Neuronal stem cell (in vitro differentiated cells): ENCODE measurements at regions not wholly inside any gene's neighbourhood (a gene's known extent, or its start where the extent isn't known, plus 50 kb on each side); places are given as distances from the start of the nearest gene placed in this dataset.

Source experiments
- DNase-seq: peaks from one replicate; pipeline ENCODE4 v3.0.0-alpha.2; 2013; ENCODE audit warnings: low spot score
- H2AFZ ChIP-seq: one replicate; pipeline ENCODE4 v1.6.1; 2013; ENCODE audit warnings: mild to moderate bottlenecking, low read length, inconsistent platforms
- H2AK5ac ChIP-seq: 2 replicates; pipeline ENCODE4 v1.6.1; 2013; ENCODE audit warnings: low read depth, mild to moderate bottlenecking, inconsistent platforms, low read length, moderate library complexity, mixed read lengths
- H2BK120ac ChIP-seq: 2 replicates; pipeline ENCODE4 v1.6.1; 2013; ENCODE audit warnings: low read depth, mild to moderate bottlenecking, inconsistent platforms, low read length, moderate library complexity, mixed read lengths
- H2BK12ac ChIP-seq: one replicate; pipeline ENCODE4 v1.6.1; 2013; ENCODE audit warnings: low read length, inconsistent platforms
- H2BK15ac ChIP-seq: 2 replicates; pipeline ENCODE4 v1.6.1; 2013; ENCODE audit warnings: mild to moderate bottlenecking, low read length, inconsistent platforms, mixed read lengths
- H2BK5ac ChIP-seq: one replicate; pipeline ENCODE4 v1.6.1; 2013; ENCODE audit warnings: inconsistent platforms, mild to moderate bottlenecking, low read length, moderate library complexity
- H3K14ac ChIP-seq: one replicate; pipeline ENCODE4 v1.6.1; 2013; ENCODE audit warnings: low read length, inconsistent platforms
- H3K18ac ChIP-seq: 2 replicates; pipeline ENCODE4 v1.6.1; 2013; ENCODE audit warnings: low read length, inconsistent platforms
- H3K23ac ChIP-seq: 2 replicates; pipeline ENCODE4 v1.6.1; 2013; ENCODE audit warnings: low read depth, mild to moderate bottlenecking, mixed read lengths, low read length, inconsistent platforms; ENCODE audit not compliant: poor library complexity
- H3K27ac ChIP-seq: replicated peaks from 3 replicates; pipeline ENCODE4 v1.5.1; 2013; ENCODE audit warnings: low read length, inconsistent platforms
- H3K27me3 ChIP-seq, 3 experiments: 2 replicates each; pipeline ENCODE4 v1.6.1; 2013; ENCODE audit warnings: low read length in 3 of 3, mild to moderate bottlenecking in 2 of 3, inconsistent platforms in 1 of 3, low read depth in 1 of 3, mixed read lengths in 1 of 3, moderate library complexity in 1 of 3; ENCODE audit not compliant: control insufficient read depth in 3 of 3, insufficient read depth in 3 of 3
- H3K36me3 ChIP-seq, 2 donors: replicated peaks in 1 of 2; 2 replicates each; pipeline ENCODE4 v1.6.1; 2013; ENCODE audit warnings: low read length in 2 of 2; ENCODE audit not compliant: control insufficient read depth in 2 of 2, insufficient read depth in 2 of 2
- H3K4ac ChIP-seq: 2 replicates; pipeline ENCODE4 v1.6.1; 2013; ENCODE audit warnings: inconsistent platforms, mild to moderate bottlenecking, low read length, moderate library complexity
- H3K4me1 ChIP-seq, 2 donors: 1 replicate in 1 of 2; 2 replicates in 1 of 2; pipeline ENCODE4 v1.6.1; 2013; ENCODE audit warnings: low read length in 2 of 2, low read depth in 1 of 2; ENCODE audit not compliant: control insufficient read depth in 2 of 2, insufficient read depth in 1 of 2
- H3K4me2 ChIP-seq: one replicate; pipeline ENCODE4 v1.6.1; 2013; ENCODE audit warnings: mild to moderate bottlenecking, low read length, inconsistent platforms; ENCODE audit not compliant: insufficient read depth, poor library complexity, severe bottlenecking
- H3K4me3 ChIP-seq, 2 donors: 2 replicates each; pipeline ENCODE4 v1.5.1; 2013; ENCODE audit warnings: low read length in 2 of 2, mild to moderate bottlenecking in 2 of 2, inconsistent platforms in 1 of 2, moderate library complexity in 1 of 2
- H3K79me1 ChIP-seq: one replicate; pipeline ENCODE4 v1.6.1; 2013; ENCODE audit warnings: low read depth, mild to moderate bottlenecking, inconsistent platforms, low read length, moderate library complexity
- H3K9ac ChIP-seq: one replicate; pipeline ENCODE4 v1.6.1; 2013; ENCODE audit warnings: mild to moderate bottlenecking, low read depth, low read length, inconsistent platforms; ENCODE audit not compliant: poor library complexity
- H3K9me3 ChIP-seq, 2 donors: replicated peaks in 1 of 2; 2 replicates each; pipeline versions ENCODE3 to v1.6.1; 2013; ENCODE audit warnings: low read length in 2 of 2, mild to moderate bottlenecking in 2 of 2, inconsistent platforms in 1 of 2, low read depth in 1 of 2, mixed read lengths in 1 of 2, moderate library complexity in 1 of 2; ENCODE audit not compliant: control insufficient read depth in 2 of 2, insufficient read depth in 1 of 2
- H4K8ac ChIP-seq: one replicate; pipeline ENCODE4 v1.6.1; 2013; ENCODE audit warnings: low read depth, mild to moderate bottlenecking, inconsistent platforms, low read length, moderate library complexity
- H4K91ac ChIP-seq: one replicate; pipeline ENCODE4 v1.6.1; 2013; ENCODE audit warnings: low read length, low read depth, mild to moderate bottlenecking, inconsistent platforms; ENCODE audit not compliant: poor library complexity
- WGBS, 2 donors: extraction: QIAGEN DNeasy Blood & Tissue Kit; methylation state at CpG; one replicate each; pipeline ENCODE4 v1.1.7; 2013; ENCODE audit warnings: missing lambda C conversion rate in 2 of 2, mixed read lengths in 1 of 2; ENCODE audit not compliant: insufficient read length in 2 of 2, insufficient replicate concordance in 1 of 2; ENCODE audit errors: extremely low coverage in 2 of 2; 5-methylcytosine and 5-hydroxymethylcytosine counted together

DNA sequence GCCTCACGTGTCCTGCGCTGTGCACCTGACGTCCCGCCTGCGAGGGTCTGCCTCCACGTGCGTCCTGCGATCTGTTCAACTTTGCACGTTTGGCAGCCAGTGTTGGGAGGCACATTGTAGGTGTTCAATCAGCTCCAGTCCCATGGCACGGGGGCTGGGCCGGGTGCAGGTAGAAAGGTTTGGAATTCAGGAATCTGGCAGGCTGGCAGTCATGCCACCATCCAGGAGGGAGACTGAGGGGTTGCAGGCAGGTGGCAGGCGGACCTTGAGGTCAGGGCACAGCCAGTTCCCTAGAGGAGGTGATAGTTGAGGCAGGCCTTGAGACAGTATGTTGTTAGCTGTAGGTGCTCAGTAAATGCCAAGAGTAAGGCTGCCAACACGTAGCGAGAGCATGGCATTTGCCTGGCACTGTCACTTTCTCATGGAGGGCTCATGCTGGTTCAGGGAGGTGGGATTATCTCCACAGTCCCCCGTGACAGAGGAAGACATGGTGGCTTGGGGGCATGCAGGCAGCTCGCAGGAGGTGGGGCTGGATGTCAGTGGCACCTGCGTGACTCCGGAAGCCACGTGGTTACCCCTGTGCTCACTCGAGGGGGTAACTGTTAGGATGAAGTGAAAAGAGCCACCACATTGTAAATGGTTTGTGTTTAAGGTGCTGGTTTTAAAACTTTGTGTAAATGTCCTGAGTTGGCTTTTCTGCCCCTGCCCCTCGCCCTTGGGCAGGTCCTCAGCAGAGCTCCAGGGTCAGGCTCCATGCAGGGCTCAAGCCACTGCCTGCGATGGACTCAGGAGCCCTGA, 111.8 kb upstream of the FRMD1 start:
- no peak overlapping the region for H4K8ac ChIP-seq
- H4K91ac ChIP-seq: no peak overlapping the region
- no peak overlapping the region for H2BK12ac ChIP-seq
- H2BK120ac ChIP-seq: no peak overlapping the region
- H3K9me3 ChIP-seq: peaks cover 0 to 6% of the 10 kb centered on the region in 2 donors
- H3K4me1 ChIP-seq: peaks cover 3 to 4% of the 10 kb centered on the region in 2 donors
- no peak overlapping the region for H2BK15ac ChIP-seq
- no peaks in the 10 kb centered on the region for H3K79me1 ChIP-seq
- no peak overlapping the region for H2AFZ ChIP-seq
- no peak overlapping the region for H2BK5ac ChIP-seq
- H3K27ac ChIP-seq: no peak overlapping the region
- H3K23ac ChIP-seq: peak overlapping the region; percentile 96
- peak overlapping the region; percentile 12 for H3K9ac ChIP-seq
- no CpG with 5 or more reads among the region's 22 CpGs for WGBS, 2 donors
- DNase-seq: no peak
- H3K4me2 ChIP-seq: no peak overlapping the region
- H3K18ac ChIP-seq: peak overlapping the region; percentile 71
- H3K4me3 ChIP-seq: peak overlapping the region in 1 of 2 donors; percentile 45
- peak overlapping the region; percentile 78 for H2AK5ac ChIP-seq
- H3K14ac ChIP-seq: no peak overlapping the region
- no peaks in the 10 kb centered on the region for H3K36me3 ChIP-seq
- H3K4ac ChIP-seq: no peak overlapping the region
- peaks cover 0 to 14% (median 0%) of the 10 kb centered on the region in 3 experiments for H3K27me3 ChIP-seq

DNA sequence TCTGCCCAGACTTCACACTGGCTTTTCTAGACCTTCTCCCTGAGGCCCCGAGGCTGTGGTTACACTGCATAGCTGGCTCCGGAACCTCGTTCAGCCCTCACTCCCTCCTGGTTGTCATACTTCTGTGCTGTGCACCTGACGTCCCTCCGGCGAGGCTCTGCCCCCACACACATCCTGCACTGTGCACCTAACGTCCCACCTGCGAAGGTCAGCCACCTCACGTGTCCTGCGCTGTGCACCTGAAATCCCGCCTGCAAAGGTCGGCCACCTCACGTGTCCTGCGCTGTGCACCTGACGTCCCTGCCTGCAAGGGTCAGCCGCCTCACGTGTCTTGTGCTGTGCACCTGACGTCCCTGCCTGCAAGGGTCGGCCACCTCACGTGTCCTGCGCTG, 111.0 kb upstream of the FRMD1 start:
- Histone ChIP-seq H3K14ac (peak overlapping the region; percentile 94), H2BK5ac (no peak overlapping the region), H3K4me3 (no peak overlapping the region), H3K18ac (peak overlapping the region; percentile 44), H3K79me1 (no peaks in the 10 kb centered on the region), H3K4me1 (peaks cover 3 to 4% of the 10 kb centered on the region in 2 donors), H2BK120ac (no peak overlapping the region), H3K23ac (peak overlapping the region; percentile 96), H2BK12ac (peak overlapping the region; percentile 95), H3K4me2 (no peak overlapping the region), H4K91ac (no peak overlapping the region), H4K8ac (no peak overlapping the region), H2AFZ (no peak overlapping the region), H3K36me3 (no peaks in the 10 kb centered on the region), H3K27me3 (peaks cover 0 to 14% (median 0%) of the 10 kb centered on the region in 3 experiments), H2AK5ac (no peak overlapping the region), H3K27ac (no peak overlapping the region), H2BK15ac (peak overlapping the region; percentile 24), H3K9me3 (peaks cover 0 to 6% of the 10 kb centered on the region in 2 donors), H3K4ac (peak overlapping the region; percentile 13), H3K9ac (no peak overlapping the region)
- WGBS, 2 donors: no CpG with 5 or more reads among the region's 21 CpGs
- DNase-seq: no peak

DNA sequence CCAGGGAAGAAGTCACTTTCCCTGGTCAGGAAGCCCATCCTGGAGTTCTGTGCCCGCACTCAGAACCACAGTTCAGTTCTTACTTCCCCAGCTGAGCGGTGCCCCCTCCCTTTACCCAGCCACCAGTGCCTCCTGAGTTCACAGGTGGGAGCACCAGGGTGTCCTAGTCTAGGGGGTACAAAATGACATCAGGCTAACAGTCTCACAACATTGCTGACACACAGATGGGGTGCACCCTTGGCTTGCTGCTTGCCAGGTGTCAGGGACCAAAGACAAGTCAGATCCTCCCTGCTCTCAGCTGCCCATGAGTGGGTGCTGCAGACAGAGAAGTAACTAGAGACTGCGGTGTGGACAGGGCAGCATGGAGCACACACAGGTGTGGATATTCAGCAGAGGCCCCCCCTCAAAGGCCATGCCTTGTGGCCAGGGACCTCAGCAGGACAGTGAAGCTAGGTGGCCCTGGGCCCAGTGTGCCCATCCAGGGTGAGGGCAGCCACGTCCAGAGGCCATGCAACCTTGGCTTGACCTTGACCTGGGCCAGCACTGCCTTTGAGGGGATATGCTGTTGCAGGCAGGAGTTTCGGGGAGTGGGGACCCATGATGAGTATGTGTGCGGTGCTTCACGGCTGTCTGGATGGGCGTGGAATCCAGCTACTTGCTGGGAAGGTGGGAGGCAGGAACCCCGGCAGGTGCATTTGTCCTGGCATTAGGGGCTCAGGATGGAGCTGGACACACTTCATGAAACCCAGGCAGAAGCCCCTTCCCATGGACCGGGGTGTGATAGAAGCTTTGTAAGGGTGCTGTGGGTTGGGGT, 110.4 kb upstream of the FRMD1 start:
- H4K8ac ChIP-seq: no peak overlapping the region
- H2BK120ac ChIP-seq: peak overlapping the region; percentile 5
- H3K4ac ChIP-seq: no peak overlapping the region
- H2BK12ac ChIP-seq: no peak overlapping the region
- no peak overlapping the region for H3K27ac ChIP-seq
- H3K9ac ChIP-seq: peak overlapping the region; percentile 50
- no peak overlapping the region for H2BK5ac ChIP-seq
- H4K91ac ChIP-seq: no peak overlapping the region
- H3K4me3 ChIP-seq: no peak overlapping the region
- peaks cover 3 to 4% of the 10 kb centered on the region in 2 donors for H3K4me1 ChIP-seq
- no peaks in the 10 kb centered on the region for H3K36me3 ChIP-seq
- H3K4me2 ChIP-seq: no peak overlapping the region
- H3K27me3 ChIP-seq: peaks cover 0 to 17% (median 0%) of the 10 kb centered on the region in 3 experiments
- no peak overlapping the region for H3K14ac ChIP-seq
- peaks cover 0 to 6% of the 10 kb centered on the region in 2 donors for H3K9me3 ChIP-seq
- DNase-seq: no peak
- H3K23ac ChIP-seq: peak overlapping the region; percentile 52
- peak overlapping the region; percentile 47 for H2AK5ac ChIP-seq
- peak overlapping the region; percentile 46 for H3K18ac ChIP-seq
- no peak overlapping the region for H2AFZ ChIP-seq
- no CpG with 5 or more reads among the region's 10 CpGs for WGBS, 2 donors
- H3K79me1 ChIP-seq: no peaks in the 10 kb centered on the region
- peak overlapping the region; percentile 24 for H2BK15ac ChIP-seq
